GM19035 (cell line): ENCODE measurements at regions not wholly inside any gene's neighbourhood (a gene's known extent, or its start where the extent isn't known, plus 50 kb on each side); places are given as distances from the start of the nearest gene placed in this dataset.
"Not testable (repeated sequence)": the region's sequence is repeated elsewhere in the genome, so short reads cannot be mapped to it uniquely, and the experiment has no call there.

Experiments
- ATAC-seq: cut with Tn5 transposase; IDR thresholded peaks from one replicate; pipeline ENCODE4 v1.9.1; 2021; ENCODE audit not compliant: unreplicated experiment

GRCh38 chr20:19110285-19110684 is 102.2 kb upstream of the SLC24A3 start:
- ATAC-seq, result no peak

DNA sequence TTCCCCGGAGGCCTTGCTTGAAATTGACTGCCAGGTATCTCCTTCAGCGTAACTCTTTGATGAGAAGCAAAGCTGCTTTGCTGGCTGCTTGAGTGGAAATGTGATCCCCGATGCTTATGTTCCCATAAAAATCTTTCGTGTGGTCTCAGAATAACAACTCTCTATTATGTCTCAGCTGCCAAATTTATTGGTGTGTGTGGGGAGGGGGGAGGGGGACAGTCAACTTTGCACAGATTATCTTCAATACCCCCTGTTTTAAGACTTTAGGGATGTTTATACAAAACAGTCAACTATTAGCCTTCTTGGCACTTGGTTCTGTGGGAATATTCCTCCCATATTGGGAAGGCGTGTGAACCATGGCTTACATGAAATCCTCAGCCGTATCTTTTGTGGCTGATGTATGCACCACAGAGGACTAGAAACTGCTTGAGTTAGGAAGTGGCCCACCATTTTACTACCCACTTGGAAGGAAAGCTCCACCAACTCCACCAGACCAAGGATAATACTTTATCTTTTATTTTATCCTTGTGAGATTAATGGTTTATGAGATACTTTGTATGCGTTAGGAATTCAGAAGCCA is 101.5 kb upstream of the SLC24A3 start:
- ATAC-seq, result no peak

DNA sequence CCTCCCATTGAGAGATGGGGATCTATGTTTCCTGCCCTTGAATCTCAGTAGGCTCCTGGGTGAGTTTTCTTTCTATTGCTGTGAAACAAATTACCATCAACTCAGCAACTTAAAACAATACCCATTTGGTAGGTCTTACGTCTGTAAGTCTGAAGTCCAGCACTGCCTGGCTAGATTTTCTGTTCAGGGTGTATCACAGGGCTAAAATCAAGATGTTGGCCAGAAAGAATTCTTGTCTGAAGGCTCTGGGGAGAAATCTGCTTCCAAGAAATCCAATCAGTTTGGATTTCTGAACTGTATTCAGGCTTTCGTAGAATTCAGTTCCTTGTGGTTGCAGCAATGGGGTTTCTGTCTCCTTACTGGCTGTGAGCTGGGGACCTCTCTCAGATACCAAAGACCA is 99.6 kb upstream of the SLC24A3 start:
- ATAC-seq, result no peak

DNA sequence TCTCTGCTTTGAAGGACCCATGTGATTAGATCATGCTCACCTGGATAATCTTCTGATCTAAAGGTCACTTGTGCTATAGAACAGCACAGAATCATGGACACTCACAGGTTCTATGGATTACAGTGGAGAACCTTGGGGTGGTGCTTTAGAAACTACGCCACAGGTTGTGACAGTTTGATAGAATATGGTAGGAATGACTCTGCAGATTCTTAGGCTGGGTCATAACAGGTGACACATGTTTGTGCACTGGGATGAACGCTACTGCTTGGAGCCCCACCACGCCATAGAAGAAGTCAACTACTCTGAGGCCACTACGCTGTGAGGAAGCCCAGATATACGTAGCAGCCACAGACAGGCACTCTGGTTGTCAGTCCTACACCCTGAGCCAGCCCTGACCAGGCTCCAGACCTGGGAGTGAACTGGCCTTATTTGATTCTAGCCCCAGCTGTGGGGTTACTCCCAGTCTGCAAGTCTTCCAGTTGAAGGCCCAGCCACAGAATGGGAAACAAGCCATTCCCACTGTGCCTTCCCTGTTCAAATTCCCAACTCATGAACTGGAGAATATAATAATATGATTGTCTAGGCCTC is 99.0 kb upstream of the SLC24A3 start:
- no peak for ATAC-seq

DNA sequence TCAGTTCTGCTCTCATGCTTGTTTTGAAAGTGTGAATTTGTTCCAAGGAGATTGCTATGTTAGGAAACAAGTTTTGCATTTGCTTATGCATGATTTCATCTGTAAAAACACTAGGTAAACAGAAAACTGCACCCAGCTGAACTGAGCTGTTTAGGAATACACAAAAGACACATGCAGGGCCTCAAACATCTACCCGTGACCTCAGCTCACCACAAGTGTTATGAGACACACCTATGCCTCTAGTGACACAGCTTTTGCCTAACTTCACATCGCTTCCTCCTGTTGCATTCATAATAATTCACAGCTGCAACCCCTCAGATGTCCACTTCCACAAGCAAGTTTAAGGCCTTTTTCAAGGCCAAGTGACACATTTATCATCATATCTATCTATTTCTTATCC is 98.0 kb upstream of the SLC24A3 start:
- ATAC-seq, result no peak

- ATAC-seq, result no peak
Observed at GRCh38 chr20:19115581-19115980, 96.9 kb upstream of the SLC24A3 start.

- ATAC-seq, result no peak
Observed at GRCh38 chr20:19120011-19120410, 92.4 kb upstream of the SLC24A3 start.

DNA sequence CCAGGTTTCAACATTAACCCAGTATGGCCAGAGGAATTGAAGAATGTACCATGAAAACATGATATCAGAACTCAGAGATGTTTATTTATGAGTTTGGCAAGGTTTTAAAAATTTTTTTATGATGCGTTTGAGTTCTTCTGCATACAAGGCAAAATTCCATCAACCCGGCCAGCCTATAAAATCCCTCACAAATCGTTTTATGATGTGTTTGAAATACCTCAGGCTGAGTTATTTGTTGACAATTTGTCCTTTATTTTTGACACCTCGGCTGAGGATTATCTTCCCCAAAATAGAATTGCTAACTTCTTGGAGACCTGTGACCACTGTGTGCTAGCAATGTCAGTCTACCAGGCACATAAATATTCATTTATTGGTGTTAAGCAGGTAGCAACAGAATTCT is 91.9 kb upstream of the SLC24A3 start:
- ATAC-seq, result no peak

DNA sequence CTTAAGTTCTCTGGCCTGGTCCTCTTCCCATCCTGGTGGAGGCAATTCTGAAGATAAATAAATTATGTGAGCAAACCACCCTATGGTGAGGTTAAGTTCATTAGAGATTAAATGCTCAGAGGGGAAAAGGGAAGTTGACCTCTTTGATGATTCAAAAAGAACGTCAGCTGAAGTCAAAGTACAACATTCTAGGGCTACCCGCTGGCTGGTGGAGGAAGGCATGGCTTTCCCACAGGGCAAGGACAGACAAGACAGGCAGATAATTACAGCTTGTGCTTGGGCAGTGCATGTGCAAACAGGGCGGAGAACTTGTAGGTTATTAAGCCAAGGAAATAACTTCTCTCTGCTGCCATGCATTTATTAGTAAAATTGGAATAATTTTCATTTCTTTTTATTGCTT is 91.0 kb upstream of the SLC24A3 start:
- ATAC-seq, result no peak

GRCh38 chr20:19121916-19122315 is 90.5 kb upstream of the SLC24A3 start:
- no peak for ATAC-seq

- ATAC-seq, result no peak
Observed at GRCh38 chr20:19122395-19122794, 90.0 kb upstream of the SLC24A3 start.

GRCh38 chr20:19125508-19125907 is 86.9 kb upstream of the SLC24A3 start:
- no peak for ATAC-seq

GRCh38 chr20:19129306-19129705 is 83.1 kb upstream of the SLC24A3 start:
- no peak for ATAC-seq

- no peak for ATAC-seq
Observed at GRCh38 chr20:19129976-19130612, 82.3 kb upstream of the SLC24A3 start.

GRCh38 chr20:19130613-19130984 is 81.8 kb upstream of the SLC24A3 start:
- no peak for ATAC-seq

- ATAC-seq, result no peak
Observed at GRCh38 chr20:19137641-19138040, 74.8 kb upstream of the SLC24A3 start.

GRCh38 chr20:19138758-19139157 is 73.7 kb upstream of the SLC24A3 start:
- ATAC-seq, result no peak

DNA sequence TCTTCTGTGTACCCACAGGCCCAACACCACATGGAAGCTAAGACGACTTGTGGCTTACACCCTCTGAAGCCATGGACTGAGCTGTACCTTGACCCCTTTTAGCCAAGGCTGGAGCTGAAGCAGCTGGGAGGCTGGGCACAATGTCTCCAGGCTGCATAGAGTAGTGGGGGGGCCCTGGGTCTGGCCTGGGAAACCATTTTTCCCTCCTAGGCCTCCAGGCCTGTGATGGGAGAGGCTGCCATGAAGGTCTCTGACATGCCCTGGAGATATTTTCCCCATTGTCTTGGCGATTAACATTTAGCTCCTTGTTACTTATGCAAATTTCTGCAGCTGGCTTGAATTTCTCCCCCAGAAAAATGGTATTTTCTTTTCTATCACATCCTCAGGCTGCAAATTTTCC is 72.9 kb upstream of the SLC24A3 start:
- ATAC-seq, result not testable (repeated sequence)

DNA sequence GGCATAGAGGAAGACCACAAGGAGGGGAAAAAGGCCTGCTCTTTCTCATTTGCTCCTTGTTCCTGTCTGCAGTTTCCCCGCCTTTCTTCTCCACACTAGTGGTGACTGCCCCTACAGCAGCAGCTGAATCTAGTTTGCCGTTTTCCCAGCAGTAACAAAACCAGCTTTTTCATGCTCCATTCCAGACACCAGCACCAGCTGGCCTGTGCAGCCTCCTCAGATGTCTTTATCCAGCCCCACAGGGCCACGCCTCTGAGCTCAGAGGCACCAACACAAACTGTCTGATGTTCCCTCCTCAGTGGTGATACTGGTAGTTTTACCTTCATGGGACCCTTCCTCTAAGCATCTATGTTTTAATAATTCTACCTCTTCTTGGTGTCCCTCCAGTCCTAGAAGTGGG is 70.4 kb upstream of the SLC24A3 start:
- no peak for ATAC-seq

- ATAC-seq, result no peak
Observed at GRCh38 chr20:19143890-19144289, 68.6 kb upstream of the SLC24A3 start.

- no peak for ATAC-seq
Observed at GRCh38 chr20:19161336-19161735, 51.1 kb upstream of the SLC24A3 start.
